ENCODE measurements at regions not wholly inside any gene's neighbourhood (a gene's known extent, or its start where the extent isn't known, plus 50 kb on each side); places are given as distances from the start of the nearest gene placed in this dataset.

GRCh38 chr2:18971069-18971378 is 381.7 kb upstream of the NT5C1B start:
- TF ChIP-seq POLR2A (IDR thresholded peaks at IDR 0.05) (no peak), CTCF (IDR thresholded peaks at IDR 0.05 in 4 of 5, conservative IDR thresholded peaks at IDR 0.05 in 1 of 5) (no peak)
